ENCODE measurements at regions not wholly inside any gene's neighbourhood (a gene's known extent, or its start where the extent isn't known, plus 50 kb on each side); places are given as distances from the start of the nearest gene placed in this dataset.
"Not testable (repeated sequence)": the region's sequence is repeated elsewhere in the genome, so short reads cannot be mapped to it uniquely, and the experiment has no call there.

DNA sequence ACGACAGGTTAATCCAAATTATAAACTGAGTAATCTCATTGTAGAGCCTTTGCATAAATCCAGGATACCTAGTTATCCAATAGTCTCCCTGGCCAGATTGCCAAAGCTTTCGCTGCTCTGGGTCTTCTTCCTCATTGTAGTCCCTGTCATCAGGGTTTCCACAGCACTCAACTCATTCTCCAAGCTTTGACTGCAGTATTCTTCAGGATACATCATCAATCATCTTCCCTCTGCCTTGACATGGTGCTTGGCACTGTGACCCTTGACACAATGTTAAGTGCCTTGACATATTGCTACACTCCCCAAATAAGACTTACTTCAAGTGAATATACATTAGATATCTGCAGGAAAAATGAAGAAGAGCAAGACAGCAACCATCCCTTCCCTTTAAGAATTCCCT, 60.1 kb upstream of the RESF1 start:
- Histone ChIP-seq H3F3A (ENCODE audit: insufficient read depth, low read length) (peaks cover 4% of the 10 kb centered on the region; the same call in 1 of the 2 replicates), H3K4me1 (ENCODE audit: insufficient read depth, low read length, severe bottlenecking) (peaks cover 40% of the 10 kb centered on the region), H3K36me3 (ENCODE audit: insufficient read depth, low read length) (0 out of 2 replicates have a peak, but pooled peaks cover 5% of the 10 kb centered on the region), H3K27me3 (ENCODE audit: insufficient read depth, low read length) (no peaks in the 10 kb centered on the region), H3K9me3 (ENCODE audit: low read length) (peaks cover 4% of the 10 kb centered on the region; the same call in 1 of the 2 replicates), H3K9me2 (ENCODE audit: low read depth, low read length) (no peaks in the 10 kb centered on the region), H3K27ac (ENCODE audit: low read depth, low read length, poor library complexity, severe bottlenecking) (peak overlapping the region; percentile 100), H2AFZ (ENCODE audit: low read length) (no peak overlapping the region), H4K20me1 (ENCODE audit: insufficient read depth, low read length) (no peaks in the 10 kb centered on the region), H3K4me3 (ENCODE audit: low read depth, low read length, poor library complexity, severe bottlenecking) (no peak overlapping the region), H3K9ac (ENCODE audit: low read length) (no peak overlapping the region), H3K4me2 (ENCODE audit: low read length) (no peak overlapping the region), H3K79me2 (ENCODE audit: insufficient read depth, low read length) (no peaks in the 10 kb centered on the region)
- TF ChIP-seq CTCF (IDR thresholded peaks at IDR 0.05; ENCODE audit: low read length) (no peak), EZH2 (IDR thresholded peaks at IDR 0.05; ENCODE audit: borderline replicate concordance, low read length) (no peak)

DNA sequence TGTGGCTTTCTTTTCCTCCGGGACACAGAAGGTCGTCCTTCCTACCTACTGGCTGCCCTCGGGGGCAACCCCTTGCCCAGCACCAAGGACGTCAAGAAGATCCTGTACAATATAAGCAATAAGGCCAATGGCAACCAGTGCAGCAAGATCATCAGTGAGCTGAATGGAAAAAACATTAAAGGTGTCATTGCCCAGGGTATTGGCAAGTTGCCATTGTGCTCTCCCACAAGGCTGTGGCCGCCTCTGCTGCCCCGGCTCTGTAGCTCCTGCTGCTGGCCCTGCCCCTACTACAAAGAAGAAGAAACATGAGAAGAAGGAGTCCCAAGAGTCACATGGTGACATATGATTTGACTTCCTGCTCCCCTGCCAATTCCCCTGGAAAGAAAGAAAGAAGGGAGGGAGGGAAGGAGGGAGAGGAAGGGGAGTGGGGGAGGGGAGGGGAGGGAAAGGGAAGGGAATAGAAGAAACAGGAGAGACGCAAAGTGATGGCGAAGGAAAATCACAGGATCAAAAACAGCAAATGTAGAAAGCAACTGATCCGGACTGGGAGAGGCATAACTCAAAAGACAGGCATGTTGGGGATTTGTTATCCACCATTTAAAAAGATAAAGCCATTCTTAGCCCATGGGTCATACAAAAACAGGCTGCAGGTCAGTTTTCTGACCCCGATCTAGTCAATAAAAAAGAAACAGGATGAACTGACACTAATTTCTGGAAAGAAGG, 61.3 kb upstream of the RESF1 start:
- H3K4me3 ChIP-seq (ENCODE audit: low read depth, low read length, poor library complexity, severe bottlenecking): peak overlapping the region; percentile 48
- peaks cover 40% of the 10 kb centered on the region for H3K4me1 ChIP-seq (ENCODE audit: insufficient read depth, low read length, severe bottlenecking)
- H4K20me1 ChIP-seq (ENCODE audit: insufficient read depth, low read length): no peaks in the 10 kb centered on the region
- H3K27me3 ChIP-seq (ENCODE audit: insufficient read depth, low read length): no peaks in the 10 kb centered on the region
- TF ChIP-seq CTCF (IDR thresholded peaks at IDR 0.05; ENCODE audit: low read length): no peak; the same call in 1 of the 2 replicates
- H3F3A ChIP-seq (ENCODE audit: insufficient read depth, low read length): peaks cover 4% of the 10 kb centered on the region; the same call in 1 of the 2 replicates
- H3K79me2 ChIP-seq (ENCODE audit: insufficient read depth, low read length): no peaks in the 10 kb centered on the region
- no peaks in the 10 kb centered on the region for H3K9me2 ChIP-seq (ENCODE audit: low read depth, low read length)
- H3K27ac ChIP-seq (ENCODE audit: low read depth, low read length, poor library complexity, severe bottlenecking): peak overlapping the region; percentile 100
- H3K9ac ChIP-seq (ENCODE audit: low read length): peak overlapping the region; percentile 63
- H3K4me2 ChIP-seq (ENCODE audit: low read length): peak overlapping the region; percentile 58
- H3K36me3 ChIP-seq (ENCODE audit: insufficient read depth, low read length): 0 out of 2 replicates have a peak, but pooled peaks cover 5% of the 10 kb centered on the region
- H2AFZ ChIP-seq (ENCODE audit: low read length): no peak overlapping the region
- H3K9me3 ChIP-seq (ENCODE audit: low read length): peaks cover 7% of the 10 kb centered on the region

GRCh38 chr12:31897092-31897491, 62.1 kb upstream of the RESF1 start:
- not testable (repeated sequence) for H3K36me3 ChIP-seq (ENCODE audit: insufficient read depth, low read length); H4K20me1 ChIP-seq (ENCODE audit: insufficient read depth, low read length); H3K9me3 ChIP-seq (ENCODE audit: low read length); H3K79me2 ChIP-seq (ENCODE audit: insufficient read depth, low read length); H2AFZ ChIP-seq (ENCODE audit: low read length); H3F3A ChIP-seq (ENCODE audit: insufficient read depth, low read length); H3K27me3 ChIP-seq (ENCODE audit: insufficient read depth, low read length); H3K9me2 ChIP-seq (ENCODE audit: low read depth, low read length)
- peak overlapping the region; percentile 100 for H3K27ac ChIP-seq (ENCODE audit: low read depth, low read length, poor library complexity, severe bottlenecking)
- H3K4me2 ChIP-seq (ENCODE audit: low read length): peak overlapping the region; percentile 58
- H3K4me3 ChIP-seq (ENCODE audit: low read depth, low read length, poor library complexity, severe bottlenecking): peak overlapping the region; percentile 48
- H3K9ac ChIP-seq (ENCODE audit: low read length): peak overlapping the region; percentile 63
- peaks cover 40% of the 10 kb centered on the region for H3K4me1 ChIP-seq (ENCODE audit: insufficient read depth, low read length, severe bottlenecking)
